ENCODE measurements at regions not wholly inside any gene's neighbourhood (a gene's known extent, or its start where the extent isn't known, plus 50 kb on each side); places are given as distances from the start of the nearest gene placed in this dataset.

- no peak for TF ChIP-seq ATF3 (IDR thresholded peaks at IDR 0.05)
- TF ChIP-seq GABPA (IDR thresholded peaks at IDR 0.05 in 1 of 2, conservative IDR thresholded peaks at IDR 0.05 in 1 of 2), result no peak
- TF ChIP-seq JUND (IDR thresholded peaks at IDR 0.05), result no peak
- TF ChIP-seq FOXA1 (IDR thresholded peaks at IDR 0.05), result no peak
- TF ChIP-seq CTCF (IDR thresholded peaks at IDR 0.05; ENCODE audit: low read depth, low read length, missing input control), result no peak
- TF ChIP-seq NR2F2 (IDR thresholded peaks at IDR 0.05), result no peak
- no peak for DNase-seq (ENCODE audit: low spot score)
- Histone ChIP-seq H3K4me1 (ENCODE audit: control insufficient read depth in 4 of 4, insufficient read depth in 4 of 4, low read length in 3 of 4) (peaks cover 0 to 26% (median 20%) of the 10 kb centered on the region in 4 donors), H3K4me3 (ENCODE audit: low read depth in 1 of 3, low read length in 3 of 3) (peak overlapping the region in 1 of 3 donors; percentile 15), H3K36me3 (ENCODE audit: control insufficient read depth in 4 of 4, insufficient read depth in 3 of 4, low read depth in 1 of 4, low read length in 3 of 4) (no peaks in the 10 kb centered on the region), H3K9me3 (ENCODE audit: control insufficient read depth in 4 of 4, low read length in 3 of 4) (no peaks in the 10 kb centered on the region), H3K27ac (ENCODE audit: low read depth in 1 of 2, low read length in 2 of 2) (no peak overlapping the region), H3K27me3 (ENCODE audit: control insufficient read depth in 4 of 4, insufficient read depth in 4 of 4, low read length in 3 of 4) (peaks cover 0 to 4% (median 0%) of the 10 kb centered on the region in 4 donors), H3K9ac (ENCODE audit: low read depth in 1 of 2, low read length in 2 of 2) (no peak overlapping the region)
- 41% methylated on average over 3 of the region's 3 CpGs for WGBS
These were observed 94.6 kb downstream of the CD8B2 start for GRCh38 chr2:106581755-106582147.

GRCh38 chr2:106582148-106583143 is 95.3 kb downstream of the CD8B2 start:
- no peak overlapping the region for H3K27ac ChIP-seq (ENCODE audit: low read depth in 1 of 2, low read length in 2 of 2)
- peaks cover 0 to 4% (median 0%) of the 10 kb centered on the region in 4 donors for H3K27me3 ChIP-seq (ENCODE audit: control insufficient read depth in 4 of 4, insufficient read depth in 4 of 4, low read length in 3 of 4)
- peak overlapping the region in 2 of 3 donors; percentile 15 for H3K4me3 ChIP-seq (ENCODE audit: low read depth in 1 of 3, low read length in 3 of 3)
- H3K9ac ChIP-seq (ENCODE audit: low read depth in 1 of 2, low read length in 2 of 2), result no peak overlapping the region
- DNase-seq (ENCODE audit: low spot score), result peak; percentile 62
- H3K36me3 ChIP-seq (ENCODE audit: control insufficient read depth in 4 of 4, insufficient read depth in 3 of 4, low read depth in 1 of 4, low read length in 3 of 4), result no peaks in the 10 kb centered on the region
- 6% methylated on average over 29 of the region's 29 CpGs for WGBS
- H3K4me1 ChIP-seq (ENCODE audit: control insufficient read depth in 4 of 4, insufficient read depth in 4 of 4, low read length in 3 of 4), result peaks cover 0 to 26% (median 19%) of the 10 kb centered on the region in 4 donors
- peak; percentile 94 to 97 for TF ChIP-seq RAD21 (IDR thresholded peaks at IDR 0.05)
- TF ChIP-seq FOXA1 (IDR thresholded peaks at IDR 0.05), result peak; percentile 29
- peak; percentile 13 for TF ChIP-seq YY1 (IDR thresholded peaks at IDR 0.05)
- no peak for TF ChIP-seq RXRA (IDR thresholded peaks at IDR 0.05)
- TF ChIP-seq CTCF (IDR thresholded peaks at IDR 0.05; ENCODE audit: low read depth, low read length, missing input control), result peak; percentile 93
- TF ChIP-seq GABPA (IDR thresholded peaks at IDR 0.05 in 1 of 2, conservative IDR thresholded peaks at IDR 0.05 in 1 of 2), result no peak
- H3K9me3 ChIP-seq (ENCODE audit: control insufficient read depth in 4 of 4, low read length in 3 of 4), result no peaks in the 10 kb centered on the region

GRCh38 chr2:106584304-106584954 is 97.3 kb downstream of the CD8B2 start:
- Histone ChIP-seq H3K36me3 (ENCODE audit: control insufficient read depth in 4 of 4, insufficient read depth in 3 of 4, low read depth in 1 of 4, low read length in 3 of 4) (no peaks in the 10 kb centered on the region), H3K27ac (ENCODE audit: low read depth in 1 of 2, low read length in 2 of 2) (no peak overlapping the region), H3K4me1 (ENCODE audit: control insufficient read depth in 4 of 4, insufficient read depth in 4 of 4, low read length in 3 of 4) (peaks cover 0 to 22% (median 14%) of the 10 kb centered on the region in 4 donors), H3K4me3 (ENCODE audit: low read depth in 1 of 3, low read length in 3 of 3) (no peak overlapping the region), H3K9ac (ENCODE audit: low read depth in 1 of 2, low read length in 2 of 2) (no peak overlapping the region), H3K9me3 (ENCODE audit: control insufficient read depth in 4 of 4, low read length in 3 of 4) (no peaks in the 10 kb centered on the region), H3K27me3 (ENCODE audit: control insufficient read depth in 4 of 4, insufficient read depth in 4 of 4, low read length in 3 of 4) (peaks cover 0 to 4% (median 0%) of the 10 kb centered on the region in 4 donors)
- no peak for DNase-seq (ENCODE audit: low spot score)
- WGBS, result 48% methylated on average over 47 of the region's 47 CpGs
- TF ChIP-seq FOXA1 (IDR thresholded peaks at IDR 0.05) (no peak), HNF4G (IDR thresholded peaks at IDR 0.05) (no peak), ZBTB33 (IDR thresholded peaks at IDR 0.05) (no peak), REST (IDR thresholded peaks at IDR 0.05) (no peak), YY1 (IDR thresholded peaks at IDR 0.05) (no peak)

Measured in liver (tissue), 8 donors.